ENCODE measurements at regions not wholly inside any gene's neighbourhood (a gene's known extent, or its start where the extent isn't known, plus 50 kb on each side); places are given as distances from the start of the nearest gene placed in this dataset.

DNA sequence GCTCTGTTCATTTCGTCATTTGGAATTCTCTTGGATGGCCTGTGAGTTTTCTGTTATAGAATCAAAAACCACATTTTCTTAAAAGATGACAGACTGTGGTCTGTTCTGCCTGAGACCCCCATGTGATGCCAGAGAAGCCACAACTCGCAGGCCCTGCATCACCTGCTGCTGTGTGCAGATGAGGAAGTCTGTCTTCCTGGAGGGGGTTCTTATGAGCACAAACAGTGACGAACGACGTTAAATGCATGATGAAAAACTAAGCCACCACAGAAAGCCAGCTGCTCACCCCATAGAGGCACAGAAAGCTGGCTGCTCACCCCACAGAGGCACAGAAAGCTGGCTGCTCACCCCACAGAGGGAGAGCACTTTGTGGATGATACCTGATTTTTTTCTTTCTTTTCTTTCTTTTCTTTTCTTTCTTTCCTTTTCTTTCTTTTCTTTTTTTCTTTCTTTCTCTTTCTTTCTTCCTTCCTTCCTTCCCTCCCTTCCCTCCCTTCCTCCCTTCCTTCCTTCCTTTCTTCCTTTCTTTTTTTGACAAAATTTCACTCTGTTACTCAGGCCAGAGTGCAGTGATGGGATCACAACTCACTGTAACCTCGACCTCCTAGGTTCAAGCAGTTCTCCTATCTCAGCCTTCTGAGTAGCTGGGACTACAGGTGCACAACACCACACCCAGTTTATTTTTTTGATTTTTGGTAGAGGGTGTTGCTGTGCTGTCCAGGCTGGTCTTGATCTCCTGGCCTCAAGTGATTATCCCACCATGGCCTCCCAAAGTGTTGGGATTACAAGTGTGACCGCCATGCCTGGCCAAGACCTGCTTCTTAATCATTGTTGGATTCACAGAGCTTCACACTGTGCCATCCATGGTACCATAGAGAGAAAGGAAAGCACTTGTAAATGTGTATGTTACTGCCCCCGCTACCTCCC, 1191.4 kb downstream of the UQCRFS1 start:
- H3K4me3 ChIP-seq (ENCODE audit: low read length) = no peak overlapping the region
- no peak for TF ChIP-seq ZNF274 (IDR thresholded peaks at IDR 0.05; ENCODE audit: low read depth, low read length)

DNA sequence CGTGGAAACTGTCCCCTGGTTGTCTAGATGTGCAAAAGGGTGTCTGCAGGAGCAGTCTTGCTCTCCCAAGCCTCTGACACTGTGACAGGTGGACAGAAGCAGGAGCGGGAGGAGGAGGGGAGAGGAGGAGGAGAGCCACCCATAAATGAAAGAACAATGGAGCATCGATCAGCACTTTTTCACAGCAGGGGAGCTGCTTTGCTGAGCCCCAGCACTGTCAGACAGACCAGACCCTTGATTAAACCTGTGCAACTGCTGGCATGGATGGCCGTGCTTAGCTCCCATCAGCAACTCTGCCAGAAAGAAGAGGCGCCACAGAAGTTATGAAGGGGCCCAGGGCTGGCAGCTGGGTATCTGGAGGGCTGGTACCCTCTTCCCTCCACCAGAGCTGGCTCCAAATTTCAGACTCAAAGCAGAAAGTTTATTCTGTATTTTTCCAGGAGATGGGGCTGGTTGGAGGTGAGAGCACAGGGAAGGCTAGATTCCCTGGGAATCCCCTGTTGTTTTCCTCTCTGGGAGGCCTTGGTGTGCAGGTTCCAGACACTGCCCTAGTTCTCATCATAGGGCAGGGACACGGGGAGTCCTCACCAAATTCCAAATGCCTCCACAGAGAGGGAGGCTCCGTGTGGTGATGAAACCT, 1192.2 kb downstream of the UQCRFS1 start:
- TF ChIP-seq ZNF274 (IDR thresholded peaks at IDR 0.05; ENCODE audit: low read depth, low read length) = no peak

DNA sequence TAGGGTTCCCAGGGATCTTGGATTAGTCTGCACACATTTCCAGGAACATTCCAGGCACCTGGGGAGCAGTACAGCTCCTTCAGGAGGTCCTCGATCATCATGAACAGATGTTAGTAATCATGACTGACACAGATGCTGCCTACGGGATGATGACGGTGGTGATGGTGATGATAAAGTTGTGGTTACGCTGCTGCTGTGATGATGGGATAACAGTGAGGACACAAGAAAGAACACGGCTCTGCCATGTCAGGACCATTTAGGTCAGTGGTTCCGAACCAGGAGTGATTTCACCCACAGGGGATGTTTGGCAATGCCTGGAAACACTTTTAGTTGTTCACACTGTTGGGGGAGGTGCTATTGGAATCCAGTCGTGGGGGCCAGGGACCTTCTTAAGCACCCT, 1193.0 kb downstream of the UQCRFS1 start:
- H3K4me3 ChIP-seq (ENCODE audit: low read length) = no peak overlapping the region
- TF ChIP-seq ZNF274 (IDR thresholded peaks at IDR 0.05; ENCODE audit: low read depth, low read length) = no peak

More for the DNA sequence above, 1192.2 kb downstream of the UQCRFS1 start:
- no peak overlapping the region for H3K4me3 ChIP-seq (ENCODE audit: low read length)

DNA sequence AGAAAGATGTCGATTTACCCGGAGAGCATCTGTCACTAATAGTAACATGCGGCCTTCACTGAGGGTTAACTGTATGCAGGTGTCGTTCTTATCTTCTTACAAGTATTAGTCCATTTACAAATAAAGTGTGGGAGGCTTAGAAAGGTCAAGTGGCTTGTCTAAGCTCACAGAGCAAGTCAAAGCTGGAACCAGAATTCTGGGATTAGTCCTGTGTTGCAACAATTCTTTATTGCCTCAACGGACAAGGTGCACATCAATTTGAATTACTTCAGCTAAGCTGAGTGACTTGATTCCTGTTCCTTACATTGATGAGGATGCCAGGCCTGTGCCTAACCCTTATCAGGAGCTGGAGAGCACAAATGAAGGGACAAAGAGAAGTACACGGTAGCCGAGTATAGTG, 1193.6 kb downstream of the UQCRFS1 start:
- TF ChIP-seq ZNF274 (IDR thresholded peaks at IDR 0.05; ENCODE audit: low read depth, low read length) = no peak
- no peak overlapping the region for H3K4me3 ChIP-seq (ENCODE audit: low read length)

DNA sequence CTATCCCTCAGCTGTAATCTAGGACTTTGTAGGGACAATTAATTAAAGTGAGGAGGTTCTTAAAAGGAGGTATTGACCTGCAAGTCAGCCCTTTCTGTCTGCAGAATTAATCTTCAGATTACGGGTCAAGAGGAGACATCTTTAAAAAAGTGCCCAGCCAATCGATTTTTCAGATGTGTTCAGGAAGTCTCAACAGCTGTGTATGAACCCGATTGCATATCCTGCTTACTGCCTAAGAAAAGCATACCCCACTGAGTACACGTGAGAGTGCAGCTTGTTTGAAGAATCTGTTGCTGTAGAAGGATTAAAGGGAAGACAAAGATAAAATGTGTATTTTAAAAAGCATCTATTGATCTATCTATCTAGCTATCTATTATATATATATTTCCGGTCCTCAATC, 1194.5 kb downstream of the UQCRFS1 start:
- no peak for TF ChIP-seq ZNF274 (IDR thresholded peaks at IDR 0.05; ENCODE audit: low read depth, low read length)
- no peak overlapping the region for H3K4me3 ChIP-seq (ENCODE audit: low read length)

DNA sequence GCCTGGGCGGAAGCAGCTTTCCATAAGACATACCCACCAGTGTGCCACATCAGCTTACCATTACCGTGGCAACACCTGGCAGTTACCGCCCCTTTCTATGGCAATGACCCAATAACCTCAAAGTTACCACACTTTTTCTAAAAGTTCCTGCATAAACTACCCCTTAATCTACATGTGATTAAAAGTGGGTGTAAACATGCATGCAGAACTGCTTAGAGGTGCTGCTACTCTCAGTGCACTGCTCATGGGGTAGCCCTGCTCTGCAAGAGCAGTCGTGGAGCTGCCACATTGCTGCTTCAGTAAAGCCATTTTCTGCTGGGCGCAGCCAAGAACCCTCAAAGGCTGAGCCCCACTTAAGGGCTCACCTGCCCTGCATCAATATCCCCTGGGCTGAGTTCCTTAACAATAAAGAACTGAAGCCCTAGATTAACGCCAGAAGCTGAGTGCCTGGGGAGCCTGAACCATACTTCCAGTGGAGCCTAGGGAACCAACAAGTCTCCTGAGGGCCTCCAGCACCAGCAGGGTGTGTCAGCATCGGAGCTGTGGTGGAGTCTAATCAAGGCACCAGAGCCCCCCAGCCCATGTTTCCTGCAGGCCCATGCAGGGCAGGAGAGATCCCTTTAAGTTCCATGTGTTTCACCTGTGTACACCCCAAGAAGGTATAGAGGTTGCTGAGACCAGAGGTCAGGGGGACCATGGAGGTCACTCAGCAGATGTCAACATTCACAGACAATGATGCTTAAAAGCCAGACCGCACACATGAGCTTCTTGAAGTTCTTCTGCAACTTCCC, 1198.1 kb downstream of the UQCRFS1 start:
- TF ChIP-seq ZNF274 (IDR thresholded peaks at IDR 0.05; ENCODE audit: low read depth, low read length) = no peak
- no peak overlapping the region for H3K4me3 ChIP-seq (ENCODE audit: low read length)

DNA sequence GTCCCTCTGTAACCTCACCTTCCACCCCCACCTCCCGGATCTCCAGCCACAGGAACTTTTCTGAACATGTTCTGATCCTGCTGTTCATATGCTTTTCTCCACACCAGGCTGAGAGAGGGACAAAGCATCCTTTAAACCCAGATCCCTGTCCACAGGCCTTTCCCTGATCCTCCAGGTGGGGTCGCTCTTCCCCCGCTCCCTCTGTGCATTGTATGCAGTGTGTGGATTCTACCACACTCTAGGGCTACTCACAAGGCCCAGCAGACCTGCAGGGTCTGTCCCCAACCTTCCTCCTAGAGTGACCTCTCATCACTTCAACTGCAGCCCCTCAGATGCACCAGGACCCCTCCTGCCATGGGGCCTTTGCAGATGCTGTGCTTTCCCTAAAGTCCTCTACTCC, 1200.6 kb downstream of the UQCRFS1 start:
- TF ChIP-seq ZNF274 (IDR thresholded peaks at IDR 0.05; ENCODE audit: low read depth, low read length) = no peak
- no peak overlapping the region for H3K4me3 ChIP-seq (ENCODE audit: low read length)

DNA sequence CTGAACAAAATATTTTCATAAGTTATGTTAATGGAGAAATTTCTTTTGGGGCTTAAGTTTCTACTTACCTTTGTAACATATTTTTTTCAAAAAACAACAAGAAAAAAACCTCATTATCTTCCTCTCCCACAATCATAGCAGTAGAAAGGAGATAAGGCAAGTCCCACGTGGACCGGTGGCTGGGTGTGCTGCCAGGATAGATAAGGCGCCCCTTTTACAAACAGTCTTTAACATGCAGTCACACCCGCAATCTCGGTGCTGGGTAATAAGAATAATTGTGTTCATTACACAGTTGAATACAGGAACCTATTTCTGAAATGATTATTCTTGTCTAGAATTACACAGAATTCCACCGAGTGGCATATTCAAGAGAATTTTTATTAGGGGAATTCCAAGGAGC, 1202.3 kb downstream of the UQCRFS1 start:
- TF ChIP-seq ZNF274 (IDR thresholded peaks at IDR 0.05; ENCODE audit: low read depth, low read length) = no peak
- no peak overlapping the region for H3K4me3 ChIP-seq (ENCODE audit: low read length)

DNA sequence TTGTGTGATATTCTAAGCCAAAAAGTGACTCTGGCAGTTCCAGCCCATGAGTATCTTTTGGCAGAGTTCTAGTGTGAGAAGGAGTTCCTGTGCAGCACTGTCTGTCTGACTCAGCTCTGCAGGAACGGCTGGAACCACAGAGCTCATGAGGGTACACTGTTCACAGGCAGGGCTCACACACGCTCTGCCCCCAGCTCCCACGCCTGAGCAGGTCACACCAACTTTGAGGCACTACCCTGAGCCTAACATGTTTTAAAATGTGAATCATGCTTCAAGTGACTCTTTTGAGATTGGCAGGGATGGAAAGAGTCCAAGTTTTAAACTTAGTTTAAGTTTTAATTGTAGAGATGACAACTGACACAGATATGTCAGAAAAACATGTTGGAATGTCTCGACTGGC, 1203.3 kb downstream of the UQCRFS1 start:
- no peak for TF ChIP-seq ZNF274 (IDR thresholded peaks at IDR 0.05; ENCODE audit: low read depth, low read length)
- H3K4me3 ChIP-seq (ENCODE audit: low read length) = no peak overlapping the region

DNA sequence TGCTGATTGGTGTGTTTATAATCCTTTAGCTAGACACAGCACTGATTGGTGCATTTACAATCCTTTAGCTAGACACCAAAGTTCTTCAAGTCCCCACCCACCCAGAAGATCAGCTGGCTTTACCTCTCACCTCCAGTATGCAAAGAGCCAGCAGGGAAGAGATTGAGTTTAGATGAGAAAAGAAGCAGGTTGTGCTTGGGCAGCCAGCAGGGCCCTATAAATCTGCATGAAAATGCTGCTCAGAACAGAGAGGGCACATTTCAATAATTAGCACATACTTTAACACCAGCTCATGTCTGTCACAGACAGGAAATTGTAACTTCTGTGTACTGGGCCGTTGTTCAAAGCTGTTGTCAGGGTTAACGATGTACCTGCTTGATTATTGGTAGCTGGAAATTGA, 1204.3 kb downstream of the UQCRFS1 start:
- no peak overlapping the region for H3K4me3 ChIP-seq (ENCODE audit: low read length)
- no peak for TF ChIP-seq ZNF274 (IDR thresholded peaks at IDR 0.05; ENCODE audit: low read depth, low read length)

DNA sequence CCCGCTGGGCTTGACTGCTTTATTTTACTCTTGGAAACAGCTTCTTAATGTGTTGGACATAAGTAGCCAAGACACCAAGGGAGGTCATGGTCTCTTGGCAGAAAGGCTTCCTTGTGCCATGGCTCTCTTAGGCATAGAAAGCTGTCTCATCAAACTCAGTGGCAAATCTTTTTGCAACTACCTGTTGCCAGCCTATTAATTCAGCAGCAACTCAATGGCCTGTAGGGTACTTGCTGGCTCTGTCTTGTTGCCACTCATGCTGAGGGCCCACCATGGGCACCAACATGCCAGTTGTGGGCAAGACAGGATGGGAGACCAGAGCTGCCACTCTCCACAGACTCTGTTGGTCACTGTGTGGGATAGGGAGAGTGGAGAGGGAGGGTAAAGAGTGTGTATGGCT, 1209.4 kb downstream of the UQCRFS1 start:
- no peak overlapping the region for H3K4me3 ChIP-seq (ENCODE audit: low read length)
- TF ChIP-seq ZNF274 (IDR thresholded peaks at IDR 0.05; ENCODE audit: low read depth, low read length) = no peak

DNA sequence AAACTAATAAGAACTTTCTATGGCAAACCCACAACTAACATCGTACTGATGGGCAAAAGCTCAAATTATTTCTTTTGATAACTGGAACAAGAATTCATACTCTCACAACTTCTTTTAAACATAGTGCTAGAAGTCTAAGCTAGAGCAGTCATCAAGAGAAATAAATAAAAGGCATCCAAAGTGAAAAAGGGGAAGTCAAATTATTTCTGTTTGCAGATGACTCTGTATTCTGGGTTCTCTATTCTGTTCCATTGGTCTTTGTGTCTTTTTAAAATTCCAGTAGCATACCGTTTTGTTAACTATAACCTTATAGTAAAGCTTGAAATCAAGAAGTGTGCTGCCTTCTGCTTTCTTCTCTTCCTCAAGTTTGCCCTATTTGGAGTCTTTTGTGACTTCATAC, 1215.9 kb downstream of the UQCRFS1 start:
- H3K4me3 ChIP-seq (ENCODE audit: low read length) = no peak overlapping the region
- no peak for TF ChIP-seq ZNF274 (IDR thresholded peaks at IDR 0.05; ENCODE audit: low read depth, low read length)

DNA sequence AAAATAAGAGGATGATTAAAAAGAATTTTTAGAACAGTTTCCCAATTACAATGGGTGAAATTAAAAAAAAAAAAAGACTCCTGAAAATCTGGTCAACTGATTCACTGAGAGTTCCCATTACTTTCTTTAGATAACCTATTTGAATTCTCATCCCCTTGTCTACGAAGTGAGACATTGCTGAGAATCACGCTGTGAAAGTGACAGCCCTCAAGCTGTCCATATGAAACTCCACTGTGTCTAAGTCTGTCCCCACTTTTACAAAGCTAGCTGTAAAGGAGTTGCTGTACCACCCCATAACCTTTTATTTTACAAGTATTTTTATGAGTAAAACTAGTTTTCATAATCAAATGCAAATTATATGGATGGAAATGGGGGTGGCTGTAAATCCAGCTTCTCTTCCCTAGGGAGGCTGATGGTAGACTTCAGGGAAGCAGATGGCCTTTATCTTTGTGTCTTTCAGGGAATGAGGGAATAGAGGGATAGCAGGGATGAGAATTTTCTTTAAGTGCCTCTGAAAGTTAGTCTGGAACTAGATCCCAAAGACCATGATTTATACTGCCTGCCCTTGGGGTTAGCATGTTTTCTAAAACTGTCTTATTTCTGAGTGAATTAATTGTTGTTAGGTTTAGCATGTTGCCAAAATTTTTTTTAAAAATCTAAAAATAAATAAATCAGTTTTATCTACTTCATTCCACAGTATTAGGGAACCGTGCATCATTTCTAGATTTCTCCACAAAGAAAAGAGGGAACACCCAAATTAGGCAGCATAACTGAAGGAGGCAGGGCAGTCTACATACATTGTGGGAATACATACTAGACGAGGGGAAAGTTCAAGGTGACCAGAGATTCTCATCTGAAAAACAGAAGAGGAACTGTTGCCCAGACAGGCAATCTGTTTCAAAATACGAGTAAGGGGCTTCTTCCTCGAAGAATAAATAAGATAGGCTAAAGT, 1219.1 kb downstream of the UQCRFS1 start:
- no peak for TF ChIP-seq ZNF274 (IDR thresholded peaks at IDR 0.05; ENCODE audit: low read depth, low read length)
- no peak overlapping the region for H3K4me3 ChIP-seq (ENCODE audit: low read length)

All from GM08714 (cell line).